Lower leg skin (tissue), 3 donors: ENCODE measurements at regions not wholly inside any gene's neighbourhood (a gene's known extent, or its start where the extent isn't known, plus 50 kb on each side); places are given as distances from the start of the nearest gene placed in this dataset.

Source experiments
- CTCF ChIP-seq, 3 donors: fragments of 450-650 bp; IDR thresholded peaks; one replicate each; pipeline ENCODE4 v1.5.1; 2016; ENCODE audit warnings: antibody characterized with exemption in 3 of 3, mild to moderate bottlenecking in 3 of 3, moderate library complexity in 2 of 3
- POLR2A ChIP-seq, 2 donors: fragments of 450-650 bp; IDR thresholded peaks; one replicate each; pipeline ENCODE4 v1.6.1; 2016 to 2017; ENCODE audit warnings: antibody characterized with exemption in 2 of 2, mild to moderate bottlenecking in 1 of 2, moderate library complexity in 1 of 2

- no peak for TF ChIP-seq POLR2A (IDR thresholded peaks at IDR 0.05)
- no peak for TF ChIP-seq CTCF (IDR thresholded peaks at IDR 0.05)
These were observed 423.4 kb downstream of the PID1 start for GRCh38 chr2:228847684-228848083.
